GM12891 (cell line): ENCODE measurements at regions not wholly inside any gene's neighbourhood (a gene's known extent, or its start where the extent isn't known, plus 50 kb on each side); places are given as distances from the start of the nearest gene placed in this dataset.

Experiments
- POLR2AphosphoS5 ChIP-seq: IDR thresholded peaks from 2 replicates; pipeline ENCODE4 v1.6.1; 2011; ENCODE audit warnings: low read depth, low read length, control low read depth
- TAF1 ChIP-seq: IDR thresholded peaks from 2 replicates; pipeline ENCODE4 v1.6.1; 2011; ENCODE audit warnings: low read depth, low read length, control low read depth

DNA sequence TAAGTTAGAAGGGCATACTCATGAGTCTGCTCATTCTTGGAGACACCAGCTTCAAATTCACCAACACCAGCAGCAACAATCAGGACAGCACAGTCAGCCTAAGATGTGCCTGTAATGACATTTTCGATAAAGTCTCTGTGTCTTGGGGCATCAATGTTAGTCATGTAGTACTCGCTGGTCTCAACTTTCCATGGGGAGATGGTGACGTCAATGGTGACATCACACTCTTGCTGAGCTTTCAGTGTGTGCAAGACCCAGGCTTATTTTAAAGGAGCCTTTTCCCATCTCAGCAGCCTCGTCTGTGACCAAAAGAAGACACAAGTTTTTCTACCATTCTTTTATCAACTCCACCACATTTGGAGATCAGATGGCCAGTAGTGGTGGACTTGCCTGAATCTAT is 75.5 kb downstream of the SERINC2 start:
- TF ChIP-seq TAF1 = no peak
- no peak for TF ChIP-seq POLR2AphosphoS5
